GM12865 (cell line): ENCODE measurements at regions not wholly inside any gene's neighbourhood (a gene's known extent, or its start where the extent isn't known, plus 50 kb on each side); places are given as distances from the start of the nearest gene placed in this dataset.

Experiments
- DNase-seq: peaks from one replicate; pipeline ENCODE4 v3.0.0; 2010; ENCODE audit warnings: low read depth
- H3K4me3 ChIP-seq: 2 replicates; pipeline ENCODE4 v1.5.1; 2011; ENCODE audit warnings: mild to moderate bottlenecking, low read depth, low read length, control low read depth
- TF ChIP-seq, protein P1 (sequence below): IDR thresholded peaks from 2 replicates; pipeline ENCODE4 v1.5.1; 2011; ENCODE audit warnings: low read length, control low read depth, low read depth, inconsistent platforms; ENCODE audit not compliant: insufficient read depth; ENCODE audit errors: missing control alignments

DNA sequence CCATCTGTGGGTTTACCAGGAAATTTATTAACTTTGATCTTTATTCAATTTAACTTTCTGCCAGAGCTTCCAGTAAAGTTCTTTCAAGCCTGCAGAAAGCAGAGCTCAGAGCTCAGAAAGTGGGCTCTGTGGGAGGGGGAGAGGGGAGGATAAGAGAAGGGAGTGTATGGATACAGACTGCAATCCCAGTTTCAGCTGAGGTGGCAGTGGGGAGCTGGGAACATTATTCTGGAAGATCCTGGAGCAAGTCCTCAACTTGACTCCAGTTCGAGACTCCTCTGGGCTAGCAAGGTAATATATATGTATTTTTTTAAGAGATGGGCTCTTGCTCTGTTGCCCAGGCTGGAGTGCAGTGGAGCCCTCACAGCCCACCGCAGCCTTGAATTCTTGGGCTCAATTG, 108.9 kb upstream of the NABP1 start:
- DNase-seq, result no peak
- no peak overlapping the region for H3K4me3 ChIP-seq
- TF ChIP-seq, protein P1, sequence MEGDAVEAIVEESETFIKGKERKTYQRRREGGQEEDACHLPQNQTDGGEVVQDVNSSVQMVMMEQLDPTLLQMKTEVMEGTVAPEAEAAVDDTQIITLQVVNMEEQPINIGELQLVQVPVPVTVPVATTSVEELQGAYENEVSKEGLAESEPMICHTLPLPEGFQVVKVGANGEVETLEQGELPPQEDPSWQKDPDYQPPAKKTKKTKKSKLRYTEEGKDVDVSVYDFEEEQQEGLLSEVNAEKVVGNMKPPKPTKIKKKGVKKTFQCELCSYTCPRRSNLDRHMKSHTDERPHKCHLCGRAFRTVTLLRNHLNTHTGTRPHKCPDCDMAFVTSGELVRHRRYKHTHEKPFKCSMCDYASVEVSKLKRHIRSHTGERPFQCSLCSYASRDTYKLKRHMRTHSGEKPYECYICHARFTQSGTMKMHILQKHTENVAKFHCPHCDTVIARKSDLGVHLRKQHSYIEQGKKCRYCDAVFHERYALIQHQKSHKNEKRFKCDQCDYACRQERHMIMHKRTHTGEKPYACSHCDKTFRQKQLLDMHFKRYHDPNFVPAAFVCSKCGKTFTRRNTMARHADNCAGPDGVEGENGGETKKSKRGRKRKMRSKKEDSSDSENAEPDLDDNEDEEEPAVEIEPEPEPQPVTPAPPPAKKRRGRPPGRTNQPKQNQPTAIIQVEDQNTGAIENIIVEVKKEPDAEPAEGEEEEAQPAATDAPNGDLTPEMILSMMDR, result no peak

DNA sequence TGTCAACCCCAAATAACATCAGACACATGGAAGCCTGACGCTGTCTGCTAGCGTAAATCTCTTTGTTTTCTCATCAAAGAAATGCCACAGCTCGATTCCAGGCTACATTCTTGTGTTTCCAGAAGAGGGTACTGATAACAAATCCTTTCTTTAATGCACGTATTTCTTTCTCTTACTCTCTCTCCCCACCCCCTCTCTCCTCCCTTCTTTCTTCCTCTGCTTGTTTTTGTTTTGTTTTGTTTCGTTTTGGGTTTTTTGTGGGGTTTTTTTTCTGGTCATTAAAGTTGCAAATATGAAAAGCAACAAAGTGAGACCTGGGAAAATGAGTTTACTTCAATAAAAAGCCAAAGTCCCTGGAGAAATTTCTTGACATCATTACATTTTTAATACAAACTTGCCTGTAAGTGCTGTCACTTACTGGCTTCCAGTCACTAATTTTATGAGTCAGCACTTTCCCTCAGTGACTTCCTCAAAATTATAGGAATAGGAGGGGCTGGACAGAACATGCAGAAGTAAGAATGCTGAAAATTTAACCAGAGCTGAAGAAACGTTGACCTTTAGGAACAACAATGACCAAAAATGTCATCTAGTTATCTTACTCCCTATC, 106.7 kb upstream of the NABP1 start:
- TF ChIP-seq, protein P1, result no peak
- peak; percentile 63 for DNase-seq
- H3K4me3 ChIP-seq, result 0 out of 2 replicates have a peak overlapping the region, but pooled peaks have one; percentile 5

DNA sequence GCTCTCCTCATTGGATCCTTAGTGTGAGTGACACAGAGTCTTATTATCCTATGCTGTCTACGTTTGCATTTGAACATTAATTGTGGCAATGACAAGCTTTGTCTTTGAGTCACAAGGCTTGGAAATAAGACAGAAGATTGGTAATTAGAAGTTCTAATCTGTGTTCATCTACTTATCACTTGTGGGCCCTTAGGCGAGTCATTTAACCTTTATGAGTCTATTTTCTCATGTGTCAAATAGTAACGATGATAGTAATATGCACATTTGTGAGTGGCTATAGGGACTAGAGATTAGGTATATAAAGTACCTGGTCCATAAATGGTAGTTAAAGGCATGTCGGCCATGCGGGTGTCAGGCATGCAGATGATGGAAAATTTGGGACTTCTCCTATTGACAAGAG, 105.6 kb upstream of the NABP1 start:
- no peak for DNase-seq
- TF ChIP-seq, protein P1, result no peak
- no peak overlapping the region for H3K4me3 ChIP-seq

DNA sequence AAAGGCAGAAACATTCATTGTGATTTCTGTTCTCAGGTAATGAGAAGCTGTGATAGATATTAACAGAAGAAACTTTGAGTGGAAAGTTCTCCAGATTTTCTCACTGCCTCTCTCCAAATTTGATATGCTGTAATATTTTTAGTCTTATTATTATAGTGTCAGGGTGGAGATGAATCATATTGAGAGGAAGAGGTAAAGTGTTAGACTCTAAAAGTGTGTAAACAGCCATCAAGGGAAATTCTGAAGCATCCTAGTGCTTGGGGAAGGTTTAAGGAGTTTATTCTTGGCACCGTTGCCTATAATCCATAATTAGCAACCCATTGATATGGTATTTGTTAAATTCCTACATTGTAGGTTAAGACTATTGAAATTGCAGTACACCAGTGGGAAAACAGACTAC, 104.7 kb upstream of the NABP1 start:
- TF ChIP-seq, protein P1, result no peak
- no peak overlapping the region for H3K4me3 ChIP-seq
- DNase-seq, result no peak

DNA sequence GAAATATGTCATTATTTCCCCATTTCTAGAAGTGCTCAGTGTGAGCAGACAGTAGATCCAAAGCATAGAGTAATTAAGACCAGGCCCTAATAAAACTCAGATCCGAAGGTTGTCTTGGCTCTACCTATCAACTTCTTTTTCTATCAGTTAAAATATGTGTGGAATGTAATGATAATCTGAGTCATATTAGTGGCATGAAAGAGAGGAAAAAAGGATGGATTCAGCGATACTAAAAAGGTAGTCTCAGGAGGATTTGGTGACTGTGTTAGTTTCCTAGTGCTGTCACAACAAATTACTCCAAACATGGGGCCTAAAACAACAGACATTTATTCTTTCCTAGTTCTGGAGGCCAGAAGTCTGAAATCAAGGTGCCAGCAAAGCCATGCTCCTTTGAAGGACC, 103.7 kb upstream of the NABP1 start:
- DNase-seq, result no peak
- TF ChIP-seq, protein P1, result no peak
- H3K4me3 ChIP-seq, result no peak overlapping the region

- DNase-seq, result no peak
- H3K4me3 ChIP-seq, result no peak overlapping the region
- TF ChIP-seq, protein P1, result no peak
These were observed 100.3 kb upstream of the NABP1 start for GRCh38 chr2:191577605-191578004.

DNA sequence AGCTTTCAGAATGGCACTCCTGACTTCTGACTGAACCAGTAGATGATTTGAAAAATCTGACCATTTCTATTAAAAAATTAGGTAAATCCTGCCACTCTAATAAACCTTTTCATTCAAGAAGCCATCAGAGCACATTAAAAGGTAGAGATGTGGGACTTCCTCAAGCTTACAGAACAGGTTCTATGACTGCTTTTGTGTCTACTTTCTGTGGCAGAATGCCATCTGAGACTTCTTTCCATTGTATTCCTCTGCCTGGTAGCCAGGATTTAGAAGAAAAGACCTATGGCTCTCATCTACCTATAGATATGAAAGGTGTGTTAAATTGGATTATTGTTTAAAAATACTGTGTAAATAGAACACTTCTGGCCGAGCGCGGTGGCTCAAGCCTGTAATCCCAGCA, 99.9 kb upstream of the NABP1 start:
- DNase-seq, result no peak
- no peak overlapping the region for H3K4me3 ChIP-seq
- TF ChIP-seq, protein P1, result no peak
